H1 (cell line): ENCODE measurements at regions not wholly inside any gene's neighbourhood (a gene's known extent, or its start where the extent isn't known, plus 50 kb on each side); places are given as distances from the start of the nearest gene placed in this dataset.

Experiments
- CTCF ChIA-PET: fragments of 300-600 bp; sonication (Branson Sonifier 250); formaldehyde crosslinking; loops from one replicate; lab custom pipeline; 2021; ENCODE audit not compliant: partially characterized antibody; lab: Charles Lee
- POLR2A ChIA-PET: fragments of 300-600 bp; sonication (Branson Sonifier 250); formaldehyde crosslinking; loops from one replicate; lab custom pipeline; 2021; ENCODE audit warnings: inconsistent platforms; ENCODE audit not compliant: partially characterized antibody; lab: Charles Lee
- DNase-seq, 2 experiments: peaks; one replicate each; pipeline versions ENCODE4 v3.0.0 to v3.0.0-alpha.2; 2010 to 2022; ENCODE audit warnings: low spot score in 2 of 2, low read depth in 1 of 2, mixed read lengths in 1 of 2
- FAIRE-seq: peaks from 2 replicates; lab custom pipeline; 2011; peaks lifted over from hg19 to GRCh38; lab: Jason Lieb, UNC
- H2AFZ ChIP-seq: 2 replicates; pipeline ENCODE4 v1.8.1; 2012; ENCODE audit warnings: low read length, inconsistent platforms
- H2AK5ac ChIP-seq: 2 replicates; pipeline ENCODE4 v1.6.1; 2013; ENCODE audit warnings: low read depth, low read length
- H2BK120ac ChIP-seq: replicated peaks from 2 replicates; pipeline ENCODE3; 2013; ENCODE audit warnings: low read depth, low read length, inconsistent platforms
- H2BK12ac ChIP-seq: 2 replicates; pipeline ENCODE4 v1.6.1; 2013; ENCODE audit warnings: low read depth, low read length
- H2BK15ac ChIP-seq: 2 replicates; pipeline ENCODE4 v1.6.1; 2013; ENCODE audit warnings: low read length
- H2BK20ac ChIP-seq: 2 replicates; pipeline ENCODE4 v1.6.1; 2013; ENCODE audit warnings: low read length
- H2BK5ac ChIP-seq: 2 replicates; pipeline ENCODE4 v1.6.1; 2013; ENCODE audit warnings: low read depth, low read length
- H3K14ac ChIP-seq: 2 replicates; pipeline ENCODE4 v1.6.1; 2013; ENCODE audit warnings: inconsistent platforms; ENCODE audit not compliant: insufficient read length
- H3K18ac ChIP-seq: 2 replicates; pipeline ENCODE4 v1.6.1; 2013; ENCODE audit warnings: low read length; ENCODE audit errors: extremely low read depth
- H3K23ac ChIP-seq: 2 replicates; pipeline ENCODE4 v1.6.1; 2013; ENCODE audit warnings: inconsistent platforms; ENCODE audit not compliant: insufficient read length
- H3K23me2 ChIP-seq: 2 replicates; pipeline ENCODE4 v1.6.1; 2013; ENCODE audit warnings: low read depth, low read length
- H3K27ac ChIP-seq: 2 replicates; pipeline ENCODE4 v1.6.1; 2011; ENCODE audit warnings: low read depth, low read length, inconsistent platforms
- H3K27me3 ChIP-seq, 4 experiments: replicated peaks in 1 of 4; 1 replicate in 1 of 4; 2 replicates in 3 of 4; pipeline versions ENCODE4 v1.6.1 to v1.8.1; 2011 to 2013; ENCODE audit warnings: low read length in 3 of 4, mild to moderate bottlenecking in 3 of 4, inconsistent platforms in 2 of 4, mixed read lengths in 2 of 4, moderate library complexity in 1 of 4; ENCODE audit not compliant: control insufficient read depth in 3 of 4, insufficient read depth in 3 of 4; ENCODE audit errors: extremely low read depth in 1 of 4
- H3K36me3 ChIP-seq, 4 experiments: 2 replicates each; pipeline versions ENCODE4 v1.6.1 to v1.8.1; 2011 to 2013; ENCODE audit warnings: mild to moderate bottlenecking in 4 of 4, low read length in 3 of 4, moderate library complexity in 2 of 4, control low read depth in 1 of 4, inconsistent platforms in 1 of 4; ENCODE audit not compliant: insufficient read depth in 4 of 4, control insufficient read depth in 2 of 4
- H3K4ac ChIP-seq: replicated peaks from 2 replicates; pipeline ENCODE3; 2013; ENCODE audit warnings: low read length, low read depth, mixed read lengths, inconsistent platforms; ENCODE audit not compliant: insufficient read length
- H3K4me1 ChIP-seq, 4 experiments: replicated peaks in 1 of 4; 1 replicate in 1 of 4; 2 replicates in 3 of 4; pipeline versions ENCODE4 v1.6.1 to v1.8.1; 2011 to 2013; ENCODE audit warnings: low read length in 3 of 4, inconsistent platforms in 2 of 4, mixed read lengths in 1 of 4; ENCODE audit not compliant: insufficient read depth in 4 of 4, control insufficient read depth in 3 of 4
- H3K4me2 ChIP-seq, 2 experiments: 2 replicates each; pipeline versions ENCODE4 v1.6.1 to v1.8.1; 2011 to 2013; ENCODE audit warnings: low read depth in 2 of 2, low read length in 2 of 2, control low read depth in 1 of 2, inconsistent platforms in 1 of 2, mild to moderate bottlenecking in 1 of 2; ENCODE audit not compliant: insufficient read depth in 1 of 2
- H3K4me3 ChIP-seq, 4 experiments: fragments of 200-600, 300-600 bp in 1 of 4; sonication (generic), shearing (Covaris generic), sonication (Bioruptor Twin) in 1 of 4; 2 replicates each; pipeline versions ENCODE4 v1.5.1 to v1.8.1; 2011 to 2016; ENCODE audit warnings: low read length in 4 of 4, low read depth in 3 of 4, control low read depth in 2 of 4, inconsistent platforms in 2 of 4, mild to moderate bottlenecking in 2 of 4, mixed read lengths in 1 of 4, moderate library complexity in 1 of 4; ENCODE audit not compliant: insufficient read depth in 2 of 4; ENCODE audit errors: extremely low read depth in 1 of 4
- H3K56ac ChIP-seq: replicated peaks from 2 replicates; pipeline ENCODE3; 2013; ENCODE audit warnings: low read depth, mild to moderate bottlenecking, mixed read lengths, low read length, inconsistent platforms; ENCODE audit not compliant: insufficient read length
- H3K79me1 ChIP-seq: 2 replicates; pipeline ENCODE4 v1.6.1; 2013; ENCODE audit warnings: low read depth, low read length, control low read depth
- H3K79me2 ChIP-seq, 2 experiments: 2 replicates each; pipeline versions ENCODE4 v1.6.1 to v1.8.1; 2012 to 2013; ENCODE audit warnings: low read length in 2 of 2, mild to moderate bottlenecking in 2 of 2, inconsistent platforms in 1 of 2; ENCODE audit not compliant: insufficient read depth in 2 of 2, control insufficient read depth in 1 of 2
- H3K9ac ChIP-seq, 4 experiments: replicated peaks in 1 of 4; 1 replicate in 1 of 4; 2 replicates in 3 of 4; pipeline versions ENCODE4 v1.6.1 to v1.8.1; 2011 to 2013; ENCODE audit warnings: low read depth in 3 of 4, low read length in 3 of 4, control low read depth in 2 of 4, mild to moderate bottlenecking in 2 of 4, moderate library complexity in 2 of 4, inconsistent platforms in 1 of 4; ENCODE audit errors: extremely low read depth in 1 of 4
- H3K9me3 ChIP-seq, 2 experiments: 2 replicates each; pipeline versions ENCODE4 v1.6.1 to v1.8.1; 2012 to 2013; ENCODE audit warnings: mild to moderate bottlenecking in 2 of 2, moderate library complexity in 2 of 2, control low read depth in 1 of 2, inconsistent platforms in 1 of 2, low read depth in 1 of 2, low read length in 1 of 2, mixed read lengths in 1 of 2; ENCODE audit not compliant: insufficient read depth in 2 of 2
- H4K20me1 ChIP-seq, 2 experiments: replicated peaks in 1 of 2; 2 replicates each; pipeline versions ENCODE3 to v1.8.1; 2011 to 2013; ENCODE audit warnings: inconsistent platforms in 2 of 2, low read length in 2 of 2, mild to moderate bottlenecking in 1 of 2; ENCODE audit not compliant: insufficient read depth in 2 of 2, control insufficient read depth in 1 of 2
- H4K5ac ChIP-seq: 2 replicates; pipeline ENCODE4 v1.6.1; 2013; ENCODE audit warnings: low read length, low read depth, mixed read lengths, inconsistent platforms; ENCODE audit not compliant: insufficient read length
- H4K8ac ChIP-seq: 2 replicates; pipeline ENCODE4 v1.8.0; 2013; ENCODE audit warnings: mild to moderate bottlenecking, moderate library complexity, low read length, inconsistent platforms; ENCODE audit not compliant: insufficient read depth; ENCODE audit errors: extremely low read depth
- H4K91ac ChIP-seq: replicated peaks from 2 replicates; pipeline ENCODE3; 2013; ENCODE audit warnings: low read length, mixed read lengths, inconsistent platforms; ENCODE audit not compliant: insufficient read length
- ASH2L ChIP-seq: fragments of 200-600, 300-600 bp; sonication (generic); IDR thresholded peaks from one replicate; pipeline ENCODE4 v1.7.1; 2017; ENCODE audit warnings: low read length
- CBX8 ChIP-seq: fragments of 300-800, 300-1000 bp; sonication (generic); IDR thresholded peaks from 2 replicates; pipeline ENCODE4 v1.7.1; 2016; ENCODE audit warnings: low read depth, low read length, borderline replicate concordance
- CEBPB ChIP-seq: IDR thresholded peaks from 2 replicates; pipeline ENCODE4 v1.6.1; 2012; ENCODE audit warnings: low read depth, low read length
- E2F6 ChIP-seq: IDR thresholded peaks from 2 replicates; pipeline ENCODE4 v1.6.1; 2012; ENCODE audit warnings: inconsistent platforms
- EP300 ChIP-seq, 2 experiments: IDR thresholded peaks; 1 replicate in 1 of 2; 2 replicates in 1 of 2; pipeline ENCODE4 v1.6.1; 2011 to 2012; ENCODE audit warnings: low read depth in 2 of 2, low read length in 2 of 2, mild to moderate bottlenecking in 2 of 2, borderline replicate concordance in 1 of 2, inconsistent platforms in 1 of 2, moderate library complexity in 1 of 2
- GABPA ChIP-seq: IDR thresholded peaks from 2 replicates; pipeline ENCODE4 v1.6.1; 2011; ENCODE audit warnings: mild to moderate bottlenecking, low read length, moderate library complexity, borderline replicate concordance; ENCODE audit not compliant: insufficient read depth
- KDM4A ChIP-seq: IDR thresholded peaks from one replicate; pipeline ENCODE4 v1.7.1; 2012; ENCODE audit warnings: low read depth, mild to moderate bottlenecking, moderate library complexity, low read length, inconsistent platforms; ENCODE audit not compliant: severe bottlenecking
- KDM5A ChIP-seq: fragments of 200-600 bp; IDR thresholded peaks from 2 replicates; pipeline ENCODE4 v1.7.1; 2012; ENCODE audit warnings: mild to moderate bottlenecking, low read length, inconsistent platforms, mixed read lengths
- MAFK ChIP-seq: IDR thresholded peaks from 2 replicates; pipeline ENCODE4 v1.6.1; 2012; ENCODE audit warnings: low read depth, mild to moderate bottlenecking, improper control_type of control experiment, low read length
- MAX ChIP-seq: IDR thresholded peaks from 2 replicates; pipeline ENCODE4 v1.6.1; 2012; ENCODE audit warnings: inconsistent platforms
- SRF ChIP-seq: IDR thresholded peaks from 2 replicates; pipeline ENCODE4 v1.6.1; 2011; ENCODE audit warnings: mild to moderate bottlenecking, low read depth, low read length, moderate library complexity
- SUZ12 ChIP-seq: fragments of 200-600 bp; sonication (generic); IDR thresholded peaks from 2 replicates; pipeline ENCODE4 v1.6.1; 2012; ENCODE audit warnings: mild to moderate bottlenecking, inconsistent platforms, low read length, moderate library complexity, mixed read lengths
- TEAD4 ChIP-seq: IDR thresholded peaks from 2 replicates; pipeline ENCODE4 v1.6.1; 2012; ENCODE audit warnings: low read depth, low read length, inconsistent platforms, mixed read lengths
- ZNF274 ChIP-seq: IDR thresholded peaks from 2 replicates; pipeline ENCODE4 v1.7.0; 2012; ENCODE audit warnings: low read length, borderline replicate concordance; ENCODE audit errors: extremely low read depth
- WGBS, 2 experiments: shearing (Covaris generic) in 1 of 2; methylation state at CpG; one replicate each; pipeline versions ENCODE4 v1.1.6 to v1.1.7; 2013 to 2015; ENCODE audit warnings: low lambda C conversion rate in 2 of 2, mixed read lengths in 2 of 2, inconsistent platforms in 1 of 2, low coverage in 1 of 2, missing lambda C conversion rate in 1 of 2; ENCODE audit not compliant: insufficient replicate concordance in 2 of 2, insufficient coverage in 1 of 2, insufficient read length in 1 of 2; ENCODE audit errors: extremely low coverage in 1 of 2, missing lambda C conversion rate in 1 of 2; 5-methylcytosine and 5-hydroxymethylcytosine counted together

DNA sequence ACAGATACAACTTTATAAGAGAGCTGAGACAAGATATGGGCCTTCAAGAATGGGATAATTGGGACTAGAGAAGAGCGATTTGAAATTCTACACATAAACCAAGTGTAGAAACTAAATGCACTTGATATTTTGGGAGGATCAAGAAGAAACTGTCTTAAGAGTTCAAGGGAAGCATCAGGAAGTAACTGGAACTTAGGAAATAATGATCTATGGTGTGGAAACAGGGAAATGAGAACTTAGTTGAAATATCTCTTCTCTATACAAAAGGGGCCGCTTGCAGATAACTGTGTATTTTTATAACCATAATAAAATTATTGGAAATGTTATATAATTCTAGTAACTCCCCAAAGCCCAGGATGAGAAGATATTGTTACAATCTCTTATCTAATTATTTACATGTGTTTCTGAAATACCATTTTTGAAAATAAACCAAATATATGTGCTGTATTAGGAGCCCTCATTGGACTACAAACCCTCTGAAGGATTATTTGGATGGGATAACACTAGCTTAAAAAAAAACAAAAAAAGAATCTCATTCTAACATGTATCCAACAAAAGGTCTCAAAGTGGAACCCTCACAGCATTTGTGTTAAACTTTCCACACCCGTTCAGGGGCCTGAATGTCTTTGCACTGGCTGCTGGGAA lies 84.7 kb upstream of the FLRT2 start:
- Histone ChIP-seq H3K4me3 (no peak overlapping the region), H3K23ac (no peak overlapping the region), H2BK120ac (no peak overlapping the region), H2AK5ac (no peak overlapping the region), H2BK12ac (no peak overlapping the region), H3K79me1 (no peaks in the 10 kb centered on the region), H4K91ac (no peak overlapping the region), H3K23me2 (no peaks in the 10 kb centered on the region), H2BK20ac (no peak overlapping the region), H3K4me1 (no peaks in the 10 kb centered on the region), H3K4me2 (no peak overlapping the region), H3K79me2 (no peaks in the 10 kb centered on the region), H2AFZ (no peak overlapping the region), H3K9me3 (no peaks in the 10 kb centered on the region), H4K5ac (no peak overlapping the region), H3K14ac (no peak overlapping the region), H3K36me3 (no peaks in the 10 kb centered on the region), H3K27ac (no peak overlapping the region), H4K8ac (no peak overlapping the region), H3K4ac (no peak overlapping the region), H3K27me3 (no peaks in the 10 kb centered on the region), H2BK5ac (no peak overlapping the region), H3K18ac (no peak overlapping the region), H3K9ac (no peak overlapping the region), H3K56ac (no peak overlapping the region), H2BK15ac (no peak overlapping the region), H4K20me1 (no peaks in the 10 kb centered on the region)
- DNase-seq (no peak), FAIRE-seq (no peak)
- CTCF ChIA-PET = no interaction called here
- TF ChIP-seq CEBPB (no peak), EP300 (IDR thresholded peaks at IDR 0.05; ENCODE audit: borderline replicate concordance in 1 of 2, low read depth in 2 of 2, low read length in 2 of 2) (no peak), E2F6 (no peak), SUZ12 (no peak), GABPA (no peak), TEAD4 (no peak), SRF (no peak), ZNF274 (no peak), MAFK (no peak), ASH2L (no peak), KDM5A (no peak), KDM4A (no peak), MAX (no peak), CBX8 (no peak)
- 86% methylated on average over 3 of the region's 3 CpGs; no CpG with 5 or more reads in 1 of the 2 experiments for WGBS, 2 experiments
- POLR2A ChIA-PET = no interaction called here
